IMR-90 (cell line): ENCODE measurements at regions not wholly inside any gene's neighbourhood (a gene's known extent, or its start where the extent isn't known, plus 50 kb on each side); places are given as distances from the start of the nearest gene placed in this dataset.

Source experiments
- ATAC-seq: fragments of 200-7000 bp; cut with Tn5 transposase; 2 replicates; pipeline ENCODE4 v1.9.1; 2020; ENCODE audit warnings: low read depth, mild to moderate bottlenecking, moderate library complexity
- BruUV-seq: library from RNA; stranded (reverse); fragments of 400-500 nt; replicated peaks from 2 replicates; lab custom pipeline; 2021; lab: Mats Ljungman, UMichigan
- CTCF ChIA-PET: fragments of 300-600 bp; formaldehyde crosslinking; extraction: SDS; loops from one replicate; lab custom pipeline; 2021; ENCODE audit warnings: antibody characterized with exemption; lab: Yijun Ruan, JAX
- POLR2A ChIA-PET: fragments of 300-600 bp; sonication (Branson Sonifier 250); formaldehyde crosslinking; loops from one replicate; lab custom pipeline; 2022; ENCODE audit warnings: antibody characterized with exemption; ENCODE audit not compliant: unreplicated experiment; lab: Charles Lee
- DNase-seq: peaks from one replicate; pipeline ENCODE4 v3.0.0; 2013
- H2AFZ ChIP-seq: replicated peaks from 2 replicates; pipeline ENCODE3; 2013; ENCODE audit warnings: low read length, mild to moderate bottlenecking; ENCODE audit not compliant: poor library complexity
- H2AK5ac ChIP-seq: 2 replicates; pipeline ENCODE4 v1.6.1; 2013; ENCODE audit warnings: low read depth, low read length, inconsistent platforms
- H2AK9ac ChIP-seq: replicated peaks from 2 replicates; pipeline ENCODE3; 2013; ENCODE audit warnings: mild to moderate bottlenecking, low read depth, low read length, moderate library complexity; ENCODE audit not compliant: poor library complexity
- H2BK120ac ChIP-seq: 2 replicates; pipeline ENCODE4 v1.6.1; 2013; ENCODE audit warnings: low read depth, low read length, inconsistent platforms
- H2BK15ac ChIP-seq: 3 replicates; pipeline ENCODE4 v1.6.1; 2013; ENCODE audit warnings: low read depth, low read length, inconsistent platforms
- H2BK20ac ChIP-seq: 2 replicates; pipeline ENCODE4 v1.6.1; 2013; ENCODE audit warnings: low read depth, mild to moderate bottlenecking, inconsistent platforms, low read length, moderate library complexity
- H2BK5ac ChIP-seq: 2 replicates; pipeline ENCODE4 v1.6.1; 2013; ENCODE audit warnings: mild to moderate bottlenecking, low read depth, low read length, inconsistent platforms; ENCODE audit not compliant: poor library complexity, severe bottlenecking
- H3K14ac ChIP-seq: replicated peaks from 2 replicates; pipeline ENCODE4 v1.6.1; 2013; ENCODE audit warnings: low read depth, low read length, inconsistent platforms
- H3K18ac ChIP-seq: 2 replicates; pipeline ENCODE4 v1.6.1; 2013; ENCODE audit warnings: low read depth, low read length, control low read depth
- H3K23ac ChIP-seq: 2 replicates; pipeline ENCODE4 v1.6.1; 2013; ENCODE audit warnings: low read depth, low read length, inconsistent platforms
- H3K27ac ChIP-seq: 2 replicates; pipeline ENCODE4 v1.5.1; 2013; ENCODE audit warnings: mild to moderate bottlenecking, control low read depth, low read length; ENCODE audit not compliant: insufficient read depth
- H3K27me3 ChIP-seq: 2 replicates; pipeline ENCODE4 v1.6.1; 2013; ENCODE audit warnings: low read length; ENCODE audit not compliant: control insufficient read depth, insufficient read depth
- H3K36me3 ChIP-seq: 2 replicates; pipeline ENCODE4 v1.6.1; 2013; ENCODE audit warnings: low read length, mixed read lengths; ENCODE audit not compliant: control insufficient read depth, insufficient read depth
- H3K4ac ChIP-seq: 2 replicates; pipeline ENCODE4 v1.6.1; 2013; ENCODE audit warnings: low read depth, low read length, inconsistent platforms
- H3K4me1 ChIP-seq: 2 replicates; pipeline ENCODE4 v1.6.1; 2013; ENCODE audit warnings: low read length, mixed read lengths; ENCODE audit not compliant: control insufficient read depth, insufficient read depth
- H3K4me2 ChIP-seq: 2 replicates; pipeline ENCODE4 v1.6.1; 2013; ENCODE audit warnings: low read depth, mild to moderate bottlenecking, control low read depth, low read length, moderate library complexity
- H3K4me3 ChIP-seq: 2 replicates; pipeline ENCODE4 v1.5.1; 2013; ENCODE audit warnings: low read depth, mild to moderate bottlenecking, control low read depth, low read length, moderate library complexity; ENCODE audit not compliant: insufficient read depth
- H3K56ac ChIP-seq: 2 replicates; pipeline ENCODE4 v1.6.1; 2013; ENCODE audit warnings: low read length, inconsistent platforms; ENCODE audit not compliant: insufficient read depth; ENCODE audit errors: extremely low read depth
- H3K79me1 ChIP-seq, 2 experiments: 2 replicates each; pipeline ENCODE4 v1.6.1; 2013; ENCODE audit warnings: low read length in 2 of 2, inconsistent platforms in 1 of 2, low read depth in 1 of 2
- H3K9ac ChIP-seq: 2 replicates; pipeline ENCODE4 v1.6.1; 2013; ENCODE audit warnings: low read depth, low read length, control low read depth
- H3K9me1 ChIP-seq: 2 replicates; pipeline ENCODE4 v1.6.1; 2013; ENCODE audit warnings: low read length, inconsistent platforms; ENCODE audit not compliant: insufficient read depth
- H3K9me3 ChIP-seq: 2 replicates; pipeline ENCODE4 v1.6.1; 2013; ENCODE audit warnings: low read length; ENCODE audit not compliant: control insufficient read depth, insufficient read depth
- H4K20me1 ChIP-seq: 2 replicates; pipeline ENCODE4 v1.6.1; 2013; ENCODE audit warnings: low read length, inconsistent platforms; ENCODE audit not compliant: insufficient read depth
- H4K5ac ChIP-seq: 2 replicates; pipeline ENCODE4 v1.6.1; 2013; ENCODE audit warnings: mild to moderate bottlenecking, low read depth, low read length, control low read depth
- H4K8ac ChIP-seq, 2 experiments: 2 replicates each; pipeline ENCODE4 v1.6.1; 2013; ENCODE audit warnings: low read depth in 2 of 2, low read length in 2 of 2, control low read depth in 1 of 2, inconsistent platforms in 1 of 2
- H4K91ac ChIP-seq: 2 replicates; pipeline ENCODE4 v1.6.1; 2013; ENCODE audit warnings: low read depth, low read length, inconsistent platforms; ENCODE audit not compliant: insufficient read depth
- CHD1 ChIP-seq: IDR thresholded peaks from 2 replicates; pipeline ENCODE4 v1.6.1; 2012; ENCODE audit warnings: low read depth, low read length, improper control_type of control experiment
- MAZ ChIP-seq: IDR thresholded peaks from 2 replicates; pipeline ENCODE4 v1.6.1; 2012; ENCODE audit warnings: low read depth, mild to moderate bottlenecking, low read length, improper control_type of control experiment, moderate library complexity, borderline replicate concordance
- NFE2L2 ChIP-seq: fragments of 150-350 bp; IDR thresholded peaks from 2 replicates; pipeline ENCODE4 v1.6.1; 2016; ENCODE audit warnings: low read depth, mild to moderate bottlenecking, low read length
- WGBS, 2 experiments: methylation state at CpG; one replicate each; pipeline versions ENCODE4 v1.1.5 to v1.1.7; 2013; ENCODE audit warnings: missing lambda C conversion rate in 2 of 2; ENCODE audit not compliant: insufficient read length in 1 of 2; ENCODE audit errors: extremely low coverage in 2 of 2; 5-methylcytosine and 5-hydroxymethylcytosine counted together
- dilution Hi-C: fragments of 300-500 bp; cut with HindIII; formaldehyde crosslinking; loops from one replicate; pipeline ENCODE4 v1.14.3; 2018; ENCODE audit warnings: low sequenced_read_pairs; ENCODE audit not compliant: unreplicated experiment
- in situ Hi-C: fragments of 300-500 bp; cut with MboI; formaldehyde crosslinking; loops from 3 replicates; pipeline ENCODE4 v1.14.3; 2019; ENCODE audit warnings: low sequenced_read_pairs, inconsistent platforms, mixed read lengths
- intact Hi-C: fragments of 100-400 bp; cut with micrococcal nuclease; formaldehyde crosslinking; loops from 2 replicates; pipeline ENCODE4 v1.10.0; 2022

- Histone ChIP-seq H4K5ac (no peak overlapping the region), H3K14ac (no peak overlapping the region), H3K36me3 (no peaks in the 10 kb centered on the region), H3K4me1 (no peaks in the 10 kb centered on the region), H2BK20ac (no peak overlapping the region), H3K27ac (no peak overlapping the region), H4K91ac (no peak overlapping the region), H3K23ac (no peak overlapping the region), H2AK5ac (no peak overlapping the region), H2BK15ac (no peak overlapping the region), H3K27me3 (no peaks in the 10 kb centered on the region; the same call in 1 of the 2 replicates), H3K4me3 (no peak overlapping the region), H3K18ac (no peak overlapping the region), H3K9me3 (no peaks in the 10 kb centered on the region), H2BK120ac (no peak overlapping the region), H3K4ac (no peak overlapping the region), H3K9ac (no peak overlapping the region), H2BK5ac (no peak overlapping the region), H3K9me1 (no peaks in the 10 kb centered on the region), H3K4me2 (no peak overlapping the region), H3K79me1 (no peaks in the 10 kb centered on the region), H3K56ac (no peak overlapping the region), H2AK9ac (no peak overlapping the region), H4K20me1 (no peaks in the 10 kb centered on the region), H2AFZ (no peak overlapping the region), H4K8ac (no peak overlapping the region)
- ChIA-PET CTCF (no interaction called here), POLR2A (no interaction called here)
- TF ChIP-seq CHD1 = no peak
- TF ChIP-seq MAZ = no peak
- no peak for TF ChIP-seq NFE2L2
- no TSS peak for BruUV-seq
- ATAC-seq (no peak), DNase-seq (no peak)
- in situ Hi-C loops (no loop called here), dilution Hi-C loops (no loop called here), intact Hi-C loops (no loop called here)
- WGBS, 2 experiments = 60% methylated on average over 1 of the region's 4 CpGs; no CpG with 5 or more reads in 1 of the 2 experiments
These were observed 332.9 kb downstream of the NUAK1 start for GRCh38 chr12:105805730-105806399.
